GM19324 (cell line): ENCODE measurements at regions not wholly inside any gene's neighbourhood (a gene's known extent, or its start where the extent isn't known, plus 50 kb on each side); places are given as distances from the start of the nearest gene placed in this dataset.

Experiments used
- ATAC-seq: cut with Tn5 transposase; IDR thresholded peaks from one replicate; pipeline ENCODE4 v1.9.1; 2021; ENCODE audit warnings: mild to moderate bottlenecking, moderate library complexity; ENCODE audit not compliant: unreplicated experiment, low FRiP score

- ATAC-seq = no peak
These were observed 873.1 kb downstream of the NSUN3 start for GRCh38 chr3:94935738-94936580.

- no peak for ATAC-seq
These were observed 875.1 kb downstream of the NSUN3 start for GRCh38 chr3:94937980-94938379.

GRCh38 chr3:94946683-94947082 is 883.8 kb downstream of the NSUN3 start:
- ATAC-seq = no peak

- ATAC-seq = no peak
These were observed 898.7 kb downstream of the NSUN3 start for GRCh38 chr3:94961423-94962100.

GRCh38 chr3:94965867-94966475 is 903.1 kb downstream of the NSUN3 start:
- ATAC-seq = no peak

- no peak for ATAC-seq
These were observed 904.3 kb downstream of the NSUN3 start for GRCh38 chr3:94967196-94967595.

GRCh38 chr3:94968519-94968918 is 905.7 kb downstream of the NSUN3 start:
- no peak for ATAC-seq

- no peak for ATAC-seq
These were observed 909.2 kb downstream of the NSUN3 start for GRCh38 chr3:94972066-94972465.

GRCh38 chr3:94978084-94978483 is 915.2 kb downstream of the NSUN3 start:
- no peak for ATAC-seq

GRCh38 chr3:94985778-94986177 is 922.9 kb downstream of the NSUN3 start:
- no peak for ATAC-seq

- no peak for ATAC-seq
These were observed 928.3 kb downstream of the NSUN3 start for GRCh38 chr3:94990952-94991705.

- ATAC-seq = no peak
These were observed 933.9 kb downstream of the NSUN3 start for GRCh38 chr3:94996743-94997142.

- no peak for ATAC-seq
These were observed 939.7 kb downstream of the NSUN3 start for GRCh38 chr3:95002438-95003046.

GRCh38 chr3:95028688-95029087 is 965.8 kb downstream of the NSUN3 start:
- no peak for ATAC-seq

- no peak for ATAC-seq
These were observed 966.8 kb downstream of the NSUN3 start for GRCh38 chr3:95029644-95030043.

- ATAC-seq = no peak
These were observed 973.7 kb downstream of the NSUN3 start for GRCh38 chr3:95036526-95037021.

GRCh38 chr3:95037097-95037496 is 974.2 kb downstream of the NSUN3 start:
- no peak for ATAC-seq

GRCh38 chr3:95037927-95038326 is 975.1 kb downstream of the NSUN3 start:
- no peak for ATAC-seq

- no peak for ATAC-seq
These were observed 981.2 kb downstream of the NSUN3 start for GRCh38 chr3:95044101-95044500.

GRCh38 chr3:95048564-95048963 is 985.7 kb downstream of the NSUN3 start:
- no peak for ATAC-seq
